HCT116 (cell line): ENCODE measurements at regions not wholly inside any gene's neighbourhood (a gene's known extent, or its start where the extent isn't known, plus 50 kb on each side); places are given as distances from the start of the nearest gene placed in this dataset.

ENCODE experiments used
- ATAC-seq: fragments of 200-7000 bp; cut with Tn5 transposase; 2 replicates; pipeline ENCODE4 v1.9.1; 2020; ENCODE audit warnings: mild to moderate bottlenecking, moderate library complexity
- BruUV-seq: library from RNA; stranded (reverse); fragments of 400-500 nt; replicated peaks from 2 replicates; lab custom pipeline; 2021; lab: Mats Ljungman, UMichigan
- CTCF ChIA-PET: fragments of 300-600 bp; sonication (Branson Sonifier 250); formaldehyde crosslinking; loops from one replicate; lab custom pipeline; 2021; ENCODE audit warnings: antibody characterized with exemption; lab: Charles Lee
- POLR2A ChIA-PET: fragments of 300-600, 350-600 bp; sonication (Branson Sonifier 250); formaldehyde crosslinking; loops from one replicate; lab custom pipeline; 2021; ENCODE audit warnings: antibody characterized with exemption; lab: Charles Lee
- RAD21 ChIA-PET, 2 experiments: fragments of 300-600 bp; sonication (Branson Sonifier 250); formaldehyde crosslinking; loops; one replicate each; lab custom pipeline; 2023; ENCODE audit warnings: low total read pairs in 2 of 2; ENCODE audit not compliant: uncharacterized antibody in 2 of 2, unreplicated experiment in 2 of 2, low non-redundant PET in 1 of 2; lab: Charles Lee
- DNase-seq: peaks from one replicate; pipeline ENCODE4 v3.0.0-alpha.2; 2010; ENCODE audit warnings: low read depth, low spot score
- H2AFZ ChIP-seq: fragments of 200-600 bp; shearing (Covaris generic), sonication (generic); 2 replicates; pipeline ENCODE4 v1.6.1; 2017; ENCODE audit warnings: low read depth, mixed run types, mixed read lengths, antibody characterized with exemption, low read length; ENCODE audit not compliant: poor library complexity, severe bottlenecking
- H3K27ac ChIP-seq: 2 replicates; pipeline ENCODE4 v1.5.1; 2012; ENCODE audit warnings: low read depth, low read length
- H3K27me3 ChIP-seq: fragments of 200-600 bp; sonication (generic); 2 replicates; pipeline ENCODE4 v1.6.1; 2016; ENCODE audit warnings: mixed run types, low read length, mixed read lengths; ENCODE audit not compliant: insufficient read depth
- H3K36me3 ChIP-seq, 2 experiments: fragments of 200-500 bp in 1 of 2; fragments of 200-600 bp in 1 of 2; sonication (Bioruptor generic) in 1 of 2; sonication (generic) in 1 of 2; 2 replicates each; pipeline versions ENCODE4 v1.5.1 to v1.6.1; 2014 to 2016; ENCODE audit warnings: low read length in 2 of 2, inconsistent platforms in 1 of 2, mixed read lengths in 1 of 2, mixed run types in 1 of 2; ENCODE audit not compliant: insufficient read depth in 2 of 2, control insufficient read depth in 1 of 2
- H3K4me1 ChIP-seq, 2 experiments: fragments of 200-600 bp in 1 of 2; sonication (generic) in 1 of 2; 2 replicates each; pipeline versions ENCODE4 v1.5.1 to v1.6.1; 2012 to 2017; ENCODE audit warnings: low read length in 2 of 2, inconsistent platforms in 1 of 2, mild to moderate bottlenecking in 1 of 2, mixed read lengths in 1 of 2, mixed run types in 1 of 2, moderate library complexity in 1 of 2; ENCODE audit not compliant: insufficient read depth in 2 of 2, control insufficient read depth in 1 of 2
- H3K4me2 ChIP-seq: fragments of 200-600 bp; sonication (generic); 2 replicates; pipeline ENCODE4 v1.6.1; 2017; ENCODE audit warnings: mixed run types, low read length, mixed read lengths
- H3K4me3 ChIP-seq, 2 experiments: fragments of 200-600 bp in 1 of 2; sonication (generic) in 1 of 2; replicated peaks in 1 of 2; 2 replicates each; pipeline ENCODE4 v1.5.1; 2011 to 2016; ENCODE audit warnings: low read length in 2 of 2, control low read depth in 1 of 2, low read depth in 1 of 2, mild to moderate bottlenecking in 1 of 2, mixed read lengths in 1 of 2, mixed run types in 1 of 2
- H3K79me2 ChIP-seq: fragments of 200-600 bp; sonication (generic); 2 replicates; pipeline ENCODE4 v1.6.1; 2017; ENCODE audit warnings: mild to moderate bottlenecking, mixed run types, low read length, moderate library complexity, mixed read lengths; ENCODE audit not compliant: insufficient read depth
- H3K9ac ChIP-seq: fragments of 200-600 bp; sonication (generic); 2 replicates; pipeline ENCODE4 v1.6.1; 2016; ENCODE audit warnings: low read length, mixed read lengths
- H3K9me2 ChIP-seq: fragments of 200-600 bp; sonication (generic), shearing (Covaris generic); 2 replicates; pipeline ENCODE4 v1.6.1; 2017; ENCODE audit warnings: mixed run types, mild to moderate bottlenecking, moderate library complexity; ENCODE audit not compliant: insufficient read depth
- H3K9me3 ChIP-seq, 2 experiments: fragments of 200-500 bp in 1 of 2; fragments of 200-600 bp in 1 of 2; sonication (Bioruptor generic) in 1 of 2; sonication (generic) in 1 of 2; 2 replicates each; pipeline ENCODE4 v1.6.1; 2014 to 2017; ENCODE audit warnings: low read length in 2 of 2, mixed read lengths in 2 of 2, inconsistent platforms in 1 of 2, low read depth in 1 of 2, mild to moderate bottlenecking in 1 of 2, mixed run types in 1 of 2, moderate library complexity in 1 of 2; ENCODE audit not compliant: control insufficient read depth in 1 of 2, insufficient read depth in 1 of 2
- H4K20me1 ChIP-seq: fragments of 200-600 bp; sonication (generic), shearing (Covaris generic); 2 replicates; pipeline ENCODE4 v1.6.1; 2017; ENCODE audit warnings: mixed run types, mild to moderate bottlenecking, moderate library complexity; ENCODE audit not compliant: insufficient read depth
- CBX3 ChIP-seq: IDR thresholded peaks from 2 replicates; pipeline ENCODE4 v1.6.1; 2012; ENCODE audit warnings: low read depth
- CEBPB ChIP-seq: IDR thresholded peaks from 2 replicates; pipeline ENCODE4 v1.6.1; 2012; ENCODE audit warnings: low read depth
- CTCF ChIP-seq, 3 experiments: fragments of 200-600 bp in 1 of 3; sonication (generic) in 1 of 3; IDR thresholded peaks in 2 of 3; conservative IDR thresholded peaks in 1 of 3; 2 replicates each; pipeline ENCODE4 v1.5.1; 2012 to 2017; ENCODE audit warnings: low read depth in 2 of 3, low read length in 2 of 3, antibody characterized with exemption in 1 of 3, borderline replicate concordance in 1 of 3, control low read depth in 1 of 3, mild to moderate bottlenecking in 1 of 3, mixed read lengths in 1 of 3, mixed run types in 1 of 3, moderate library complexity in 1 of 3; ENCODE audit not compliant: insufficient read depth in 1 of 3
- EGR1 ChIP-seq: IDR thresholded peaks from 2 replicates; pipeline ENCODE4 v1.6.1; 2012; ENCODE audit warnings: low read depth
- JUND ChIP-seq: IDR thresholded peaks from 2 replicates; pipeline ENCODE4 v1.6.1; 2012
- POLR2AphosphoS5 ChIP-seq: IDR thresholded peaks from 2 replicates; pipeline ENCODE4 v1.6.1; 2011; ENCODE audit warnings: mild to moderate bottlenecking, low read depth, low read length, moderate library complexity
- SIN3A ChIP-seq: IDR thresholded peaks from 2 replicates; pipeline ENCODE4 v1.6.1; 2012; ENCODE audit warnings: low read depth
- TCF7L2 ChIP-seq: IDR thresholded peaks from 2 replicates; pipeline ENCODE4 v1.7.0; 2011; ENCODE audit warnings: borderline replicate concordance, inconsistent platforms; ENCODE audit not compliant: insufficient read depth, insufficient read length; ENCODE audit errors: extremely low read depth
- intact Hi-C: fragments of 100-400 bp; cut with micrococcal nuclease; formaldehyde crosslinking; loops from 2 replicates; pipeline ENCODE4 v1.10.0; 2022

GRCh38 chr17:13409455-13409854 lies 192.3 kb downstream of the HS3ST3A1 start:
- ChIA-PET POLR2A (no interaction called here), CTCF (no interaction called here), RAD21 (no interaction called here)
- no peak for ATAC-seq
- no peaks in the 10 kb centered on the region for H3K4me1 ChIP-seq
- H3K4me3 ChIP-seq = no peak overlapping the region
- DNase-seq = no peak
- intact Hi-C loops = no loop called here
- no peak overlapping the region for H3K27ac ChIP-seq
- H3K9ac ChIP-seq = no peak overlapping the region
- H2AFZ ChIP-seq = no peak overlapping the region
- no peaks in the 10 kb centered on the region for H3K9me2 ChIP-seq
- no peaks in the 10 kb centered on the region for H3K9me3 ChIP-seq
- no peak overlapping the region for H3K4me2 ChIP-seq
- H3K36me3 ChIP-seq = no peaks in the 10 kb centered on the region
- TF ChIP-seq CEBPB (no peak), EGR1 (no peak)
- no peaks in the 10 kb centered on the region for H3K27me3 ChIP-seq
- BruUV-seq = no TSS peak
- H4K20me1 ChIP-seq = no peaks in the 10 kb centered on the region
- H3K79me2 ChIP-seq = no peaks in the 10 kb centered on the region

DNA sequence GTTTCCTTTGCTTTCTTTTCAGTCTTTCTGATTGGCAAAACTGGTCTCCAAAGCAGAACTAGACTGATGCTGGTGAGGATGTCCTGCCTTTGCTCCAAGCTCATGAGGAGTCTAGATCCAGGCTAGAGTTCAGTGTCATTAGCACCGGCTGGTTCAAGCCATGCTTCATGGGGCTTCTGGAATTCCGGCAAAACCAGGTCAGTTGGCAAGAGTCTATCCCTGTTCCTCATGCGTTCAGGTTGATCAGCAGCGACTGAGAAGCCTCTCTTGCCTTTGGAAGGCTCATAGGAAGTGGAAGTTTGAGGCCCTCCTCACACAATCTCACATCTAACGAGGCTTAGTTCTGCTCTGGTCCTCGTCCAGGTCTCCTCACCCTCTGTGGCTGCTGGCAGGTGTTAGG lies 194.3 kb downstream of the HS3ST3A1 start:
- BruUV-seq = no TSS peak
- TF ChIP-seq CTCF (IDR thresholded peaks at IDR 0.05 in 2 of 3, conservative IDR thresholded peaks at IDR 0.05 in 1 of 3; ENCODE audit: borderline replicate concordance in 1 of 3, insufficient read depth in 1 of 3, low read depth in 2 of 3, low read length in 2 of 3) = no peak
- TF ChIP-seq TCF7L2 = no peak
- no peak for TF ChIP-seq SIN3A
- no peak for TF ChIP-seq CBX3
- no peak for TF ChIP-seq JUND
- TF ChIP-seq POLR2AphosphoS5 = no peak
- no peak overlapping the region for H3K27ac ChIP-seq
- no peak overlapping the region for H2AFZ ChIP-seq
- no peaks in the 10 kb centered on the region for H3K9me2 ChIP-seq
- H4K20me1 ChIP-seq = no peaks in the 10 kb centered on the region
- H3K4me2 ChIP-seq = no peak overlapping the region
- CTCF ChIA-PET = no interaction called here
- RAD21 ChIA-PET = no interaction called here
- POLR2A ChIA-PET = no interaction called here
- intact Hi-C loops = no loop called here
- no peak overlapping the region for H3K4me3 ChIP-seq
- no peak for DNase-seq
- H3K36me3 ChIP-seq = no peaks in the 10 kb centered on the region
- no peaks in the 10 kb centered on the region for H3K4me1 ChIP-seq
- H3K27me3 ChIP-seq = no peaks in the 10 kb centered on the region
- no peak for ATAC-seq
- no peaks in the 10 kb centered on the region for H3K9me3 ChIP-seq
- H3K79me2 ChIP-seq = no peaks in the 10 kb centered on the region
- H3K9ac ChIP-seq = no peak overlapping the region
